Common myeloid progenitor, CD34-positive (primary cell): ENCODE measurements at regions not wholly inside any gene's neighbourhood (a gene's known extent, or its start where the extent isn't known, plus 50 kb on each side); places are given as distances from the start of the nearest gene placed in this dataset.
A peak's percentile ranks its signal among the peaks of the same experiment; 100 is the strongest.

Experiments used
- CTCF ChIA-PET: fragments of 350-600 bp; sonication (Branson Sonifier 250); formaldehyde crosslinking; loops from one replicate; lab custom pipeline; 2021; ENCODE audit warnings: antibody characterized with exemption; lab: Charles Lee
- POLR2A ChIA-PET: fragments of 350-600 bp; sonication (Branson Sonifier 250); formaldehyde crosslinking; loops from one replicate; lab custom pipeline; 2021; ENCODE audit warnings: antibody characterized with exemption; lab: Charles Lee
- DNase-seq, 3 donors: peaks; one replicate each; pipeline versions ENCODE4 v3.0.0 to v3.0.0-alpha.2; 2013
- H3K27ac ChIP-seq, 2 experiments: 1 replicate in 1 of 2; 2 replicates in 1 of 2; pipeline ENCODE4 v1.7.0; 2013; ENCODE audit warnings: inconsistent platforms in 2 of 2, low read length in 2 of 2, mild to moderate bottlenecking in 2 of 2, low read depth in 1 of 2, moderate library complexity in 1 of 2; ENCODE audit not compliant: severe bottlenecking in 2 of 2, insufficient read depth in 1 of 2, poor library complexity in 1 of 2
- H3K27me3 ChIP-seq, 5 experiments: replicated peaks in 2 of 5; 1 replicate in 3 of 5; 2 replicates in 2 of 5; pipeline versions ENCODE4 v1.6.1 to v1.7.0; 2013; ENCODE audit warnings: low read length in 4 of 5, mild to moderate bottlenecking in 2 of 5, moderate library complexity in 2 of 5, inconsistent platforms in 1 of 5; ENCODE audit not compliant: insufficient read depth in 5 of 5, control insufficient read depth in 4 of 5
- H3K36me3 ChIP-seq, 4 experiments: 1 replicate in 2 of 4; 2 replicates in 2 of 4; pipeline versions ENCODE4 v1.6.1 to v1.7.0; 2013; ENCODE audit warnings: low read length in 3 of 4, control low read depth in 1 of 4, mild to moderate bottlenecking in 1 of 4; ENCODE audit not compliant: control insufficient read depth in 4 of 4, insufficient read depth in 4 of 4
- H3K4me1 ChIP-seq, 4 experiments: 1 replicate in 3 of 4; 2 replicates in 1 of 4; pipeline versions ENCODE4 v1.6.1 to v1.7.1; 2013; ENCODE audit warnings: low read length in 3 of 4, mild to moderate bottlenecking in 3 of 4, control low read depth in 1 of 4, inconsistent platforms in 1 of 4, moderate library complexity in 1 of 4; ENCODE audit not compliant: control insufficient read depth in 4 of 4, insufficient read depth in 4 of 4; ENCODE audit errors: control extremely low read depth in 1 of 4
- H3K4me3 ChIP-seq, 7 experiments: 1 replicate in 4 of 7; 2 replicates in 3 of 7; pipeline versions ENCODE4 v1.5.1 to v1.7.0; 2013; ENCODE audit warnings: mild to moderate bottlenecking in 7 of 7, low read length in 6 of 7, moderate library complexity in 6 of 7, inconsistent platforms in 2 of 7, low read depth in 2 of 7, control low read depth in 1 of 7; ENCODE audit not compliant: insufficient read depth in 4 of 7, control insufficient read depth in 1 of 7; ENCODE audit errors: extremely low read depth in 1 of 7
- H3K9me3 ChIP-seq, 5 experiments: 1 replicate in 4 of 5; 2 replicates in 1 of 5; pipeline versions ENCODE4 v1.6.1 to v1.7.1; 2013; ENCODE audit warnings: low read length in 4 of 5, mild to moderate bottlenecking in 2 of 5, inconsistent platforms in 1 of 5, low read depth in 1 of 5, moderate library complexity in 1 of 5; ENCODE audit not compliant: control insufficient read depth in 4 of 5, insufficient read depth in 2 of 5; ENCODE audit errors: control extremely low read depth in 1 of 5
- WGBS: methylation state at CpG from one replicate; pipeline ENCODE4 v1.1.5; 2013; ENCODE audit not compliant: insufficient coverage; 5-methylcytosine and 5-hydroxymethylcytosine counted together

- ChIA-PET POLR2A (no interaction called here), CTCF (interaction anchor here (0.7 kb wide), 1 partner anchor 48 kb away, joined by 5 read pairs; no protein-coding TSS in a partner anchor)
- no peaks in the 10 kb centered on the region for H3K4me1 ChIP-seq
- no peaks in the 10 kb centered on the region for H3K9me3 ChIP-seq
- no peak for DNase-seq
- 91% methylated on average over 8 of the region's 10 CpGs for WGBS
- no peaks in the 10 kb centered on the region for H3K36me3 ChIP-seq
- no peak overlapping the region for H3K27ac ChIP-seq
- H3K4me3 ChIP-seq = no peak overlapping the region
- peaks cover 0 to 24% (median 9%) of the 10 kb centered on the region in 5 experiments for H3K27me3 ChIP-seq
Measured at GRCh38 chr6:165793287-165793825, 130.3 kb upstream of the PDE10A start.

DNA sequence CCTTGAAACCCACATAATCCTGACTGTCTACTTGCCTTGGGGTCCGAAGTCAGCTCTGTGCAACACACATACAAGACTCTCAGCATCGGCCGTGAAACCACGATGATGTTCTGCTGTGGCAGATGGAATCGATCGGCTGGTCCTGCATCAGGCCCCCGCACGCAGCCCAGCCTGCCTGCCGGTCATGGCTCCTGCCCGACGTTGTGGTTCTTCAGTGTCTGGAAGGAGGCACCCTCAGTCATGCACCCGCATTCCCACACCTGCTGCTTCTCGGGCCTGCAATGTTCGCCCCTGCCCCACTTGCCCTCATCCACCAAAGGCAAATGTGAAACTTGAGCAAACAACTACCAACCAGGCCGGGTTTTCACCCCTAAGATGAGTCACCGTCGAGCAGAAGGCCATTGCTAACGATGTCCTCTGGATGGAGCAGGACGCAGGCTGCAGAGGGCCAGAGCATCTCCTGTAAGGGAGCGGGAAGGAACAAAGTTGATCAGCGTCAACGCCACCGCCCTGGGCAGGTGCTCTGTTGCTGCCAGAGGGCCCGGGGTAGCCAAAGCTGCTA lies 128.9 kb upstream of the PDE10A start:
- peaks cover 0 to 26% (median 9%) of the 10 kb centered on the region in 5 experiments for H3K27me3 ChIP-seq
- no peak overlapping the region for H3K4me3 ChIP-seq
- no peak for DNase-seq
- no peaks in the 10 kb centered on the region for H3K4me1 ChIP-seq
- no peak overlapping the region for H3K27ac ChIP-seq
- CTCF ChIA-PET = interaction anchor here (1.1 kb wide), 1 partner anchor 10 kb away, joined by 4 read pairs; no protein-coding TSS in a partner anchor
- H3K36me3 ChIP-seq = no peaks in the 10 kb centered on the region
- POLR2A ChIA-PET = no interaction called here
- H3K9me3 ChIP-seq = no peaks in the 10 kb centered on the region
- WGBS = 98% methylated on average over 22 of the region's 24 CpGs

GRCh38 chr6:165791306-165791705 lies 128.3 kb upstream of the PDE10A start:
- DNase-seq = no peak
- no peak overlapping the region for H3K4me3 ChIP-seq
- H3K27me3 ChIP-seq = peaks cover 0 to 25% (median 8%) of the 10 kb centered on the region in 5 experiments
- H3K36me3 ChIP-seq = no peaks in the 10 kb centered on the region
- POLR2A ChIA-PET = no interaction called here
- H3K4me1 ChIP-seq = no peaks in the 10 kb centered on the region
- CTCF ChIA-PET = interaction anchor here (1.1 kb wide), 1 partner anchor 11 kb away, joined by 4 read pairs; no protein-coding TSS in a partner anchor
- no peaks in the 10 kb centered on the region for H3K9me3 ChIP-seq
- WGBS = 99% methylated on average over 9 of the region's 9 CpGs
- H3K27ac ChIP-seq = no peak overlapping the region

DNA sequence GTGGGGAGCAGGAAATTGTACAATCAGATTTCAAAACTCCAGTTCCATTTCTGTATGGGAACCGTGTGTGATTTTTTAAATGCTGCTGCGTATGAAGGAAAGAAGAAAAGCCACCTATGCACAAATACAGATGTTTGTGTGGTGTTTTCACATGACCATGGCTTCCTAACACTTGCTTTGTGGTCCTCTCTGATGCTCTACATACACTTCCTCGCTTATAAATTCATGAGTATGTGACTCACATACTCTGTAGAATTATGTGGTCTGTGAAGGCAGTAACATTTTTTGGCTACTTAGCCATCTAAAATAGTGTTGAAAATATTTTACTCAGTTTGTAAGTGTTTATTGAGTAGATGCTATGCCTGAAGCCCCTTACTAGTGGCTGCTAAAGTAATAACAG lies 119.8 kb upstream of the PDE10A start:
- Histone ChIP-seq H3K4me1 (no peaks in the 10 kb centered on the region), H3K4me3 (no peak overlapping the region), H3K27ac (no peak overlapping the region), H3K9me3 (no peaks in the 10 kb centered on the region), H3K27me3 (peaks cover 2 to 57% (median 21%) of the 10 kb centered on the region in 5 experiments), H3K36me3 (no peaks in the 10 kb centered on the region)
- WGBS = no CpG with 5 or more reads among the region's 3 CpGs
- ChIA-PET CTCF (no interaction called here), POLR2A (no interaction called here)
- DNase-seq = peak in 1 of 3 donors; percentile 71

DNA sequence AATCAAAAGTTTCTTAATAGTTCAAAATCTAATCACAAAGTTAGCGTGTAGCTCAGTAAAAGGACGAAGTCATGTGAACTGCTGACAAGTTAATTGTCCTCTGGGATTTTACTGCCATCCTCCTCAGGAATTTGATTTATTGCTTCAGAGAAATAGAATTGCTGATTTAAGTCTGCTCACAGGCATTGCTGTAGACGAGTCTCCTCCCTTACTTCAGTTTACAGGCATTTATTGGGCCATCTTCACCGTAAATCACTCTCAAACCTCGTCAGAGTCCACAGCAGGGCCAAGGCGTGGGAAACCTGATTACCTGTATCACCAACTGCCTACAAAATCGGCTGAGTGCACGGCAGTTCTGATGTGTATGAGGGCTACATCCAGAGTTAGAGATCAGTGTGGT lies 119.1 kb upstream of the PDE10A start:
- Histone ChIP-seq H3K27me3 (peaks cover 2 to 60% (median 21%) of the 10 kb centered on the region in 5 experiments), H3K4me1 (no peaks in the 10 kb centered on the region), H3K27ac (no peak overlapping the region), H3K36me3 (no peaks in the 10 kb centered on the region), H3K9me3 (no peaks in the 10 kb centered on the region), H3K4me3 (no peak overlapping the region)
- WGBS = 75% methylated on average over 8 of the region's 8 CpGs
- DNase-seq = no peak
- CTCF ChIA-PET = no interaction called here
- POLR2A ChIA-PET = no interaction called here

GRCh38 chr6:165777680-165778079 lies 114.6 kb upstream of the PDE10A start:
- 93% methylated on average over 3 of the region's 3 CpGs for WGBS

GRCh38 chr6:165776691-165777090 lies 113.7 kb upstream of the PDE10A start:
- DNase-seq = no peak
- ChIA-PET POLR2A (no interaction called here), CTCF (no interaction called here)
- Histone ChIP-seq H3K27me3 (peaks cover 13 to 51% (median 23%) of the 10 kb centered on the region in 5 experiments), H3K4me3 (no peak overlapping the region), H3K9me3 (no peaks in the 10 kb centered on the region), H3K27ac (no peak overlapping the region), H3K4me1 (peaks cover 0 to 8% (median 3%) of the 10 kb centered on the region in 4 experiments), H3K36me3 (no peaks in the 10 kb centered on the region)
- 49% methylated on average over 4 of the region's 5 CpGs for WGBS

More at GRCh38 chr6:165777680-165778079, 114.6 kb upstream of the PDE10A start:
- no peak overlapping the region for H3K4me3 ChIP-seq
- H3K27ac ChIP-seq = no peak overlapping the region
- H3K36me3 ChIP-seq = no peaks in the 10 kb centered on the region
- DNase-seq = no peak
- H3K27me3 ChIP-seq = peaks cover 13 to 56% (median 23%) of the 10 kb centered on the region in 5 experiments
- ChIA-PET POLR2A (no interaction called here), CTCF (no interaction called here)
- H3K4me1 ChIP-seq = peaks cover 0 to 8% (median 3%) of the 10 kb centered on the region in 4 experiments
- no peaks in the 10 kb centered on the region for H3K9me3 ChIP-seq
